ENCODE measurements at regions not wholly inside any gene's neighbourhood (a gene's known extent, or its start where the extent isn't known, plus 50 kb on each side); places are given as distances from the start of the nearest gene placed in this dataset.
"Not testable (repeated sequence)": the region's sequence is repeated elsewhere in the genome, so short reads cannot be mapped to it uniquely, and the experiment has no call there.

- DNase-seq = no peak
These were observed 111.1 kb upstream of the ETV3 start for GRCh38 chr1:157249326-157249725.

GRCh38 chr1:157247764-157248049 is 109.5 kb upstream of the ETV3 start:
- DNase-seq = not testable (repeated sequence)

- no peak for DNase-seq
These were observed 109.0 kb upstream of the ETV3 start for GRCh38 chr1:157247005-157247763.

- no peak for DNase-seq
These were observed 107.6 kb upstream of the ETV3 start for GRCh38 chr1:157245823-157246222.

- DNase-seq = no peak
These were observed 103.0 kb upstream of the ETV3 start for GRCh38 chr1:157241185-157241538.

- no peak for DNase-seq
These were observed 102.4 kb upstream of the ETV3 start for GRCh38 chr1:157240495-157241184.

- DNase-seq = no peak
These were observed 101.7 kb upstream of the ETV3 start for GRCh38 chr1:157239936-157240335.

- DNase-seq = no peak
These were observed 100.4 kb upstream of the ETV3 start for GRCh38 chr1:157238585-157238984.

GRCh38 chr1:157237981-157238380 is 99.8 kb upstream of the ETV3 start:
- no peak for DNase-seq

- no peak for DNase-seq
These were observed 99.3 kb upstream of the ETV3 start for GRCh38 chr1:157237522-157237921.

GRCh38 chr1:157236072-157236471 is 97.9 kb upstream of the ETV3 start:
- DNase-seq = no peak

GRCh38 chr1:157235307-157235706 is 97.1 kb upstream of the ETV3 start:
- DNase-seq = no peak

- DNase-seq = no peak
These were observed 96.6 kb upstream of the ETV3 start for GRCh38 chr1:157234705-157235273.

GRCh38 chr1:157233131-157233530 is 94.9 kb upstream of the ETV3 start:
- DNase-seq = no peak

GRCh38 chr1:157231846-157232525 is 93.8 kb upstream of the ETV3 start:
- no peak for DNase-seq

- DNase-seq = no peak
These were observed 92.3 kb upstream of the ETV3 start for GRCh38 chr1:157230500-157230899.

- DNase-seq = no peak
These were observed 89.5 kb upstream of the ETV3 start for GRCh38 chr1:157227700-157228099.

- DNase-seq = no peak
These were observed 88.5 kb upstream of the ETV3 start for GRCh38 chr1:157226739-157227138.

GRCh38 chr1:157219600-157219999 is 81.4 kb upstream of the ETV3 start:
- DNase-seq = no peak

GRCh38 chr1:157219182-157219581 is 81.0 kb upstream of the ETV3 start:
- no peak for DNase-seq

- DNase-seq = no peak
These were observed 80.5 kb upstream of the ETV3 start for GRCh38 chr1:157218671-157219070.

- DNase-seq = no peak
These were observed 79.3 kb upstream of the ETV3 start for GRCh38 chr1:157217486-157217885.

- DNase-seq = no peak
These were observed 75.6 kb upstream of the ETV3 start for GRCh38 chr1:157213836-157214235.

GRCh38 chr1:157209514-157209913 is 71.3 kb upstream of the ETV3 start:
- DNase-seq = no peak

Measured in activated CD8-positive, alpha-beta memory T cell treated with anti-CD3 and anti-CD28 coated beads, Interleukin-2, amount 50 U/mL, for 4 hours (primary cell).